ENCODE measurements at regions not wholly inside any gene's neighbourhood (a gene's known extent, or its start where the extent isn't known, plus 50 kb on each side); places are given as distances from the start of the nearest gene placed in this dataset.

- in situ Hi-C loops (cut with MboI; ENCODE audit: low sequenced_read_pairs) (loop anchor here (25.0 kb wide), 1 partner anchor 730 kb away; the partner anchor contains the start of gene NR4A2), dilution Hi-C loops (cut with HindIII; ENCODE audit: low sequenced_read_pairs, unreplicated experiment) (no loop called here), intact Hi-C loops (cut with micrococcal nuclease) (no loop called here)
- no peak overlapping the region for H3K23ac ChIP-seq (ENCODE audit: low read depth, low read length)
- no peaks in the 10 kb centered on the region for H4K20me1 ChIP-seq (ENCODE audit: insufficient read depth, low read length)
- no peak overlapping the region for H3K4ac ChIP-seq (ENCODE audit: low read depth, low read length)
- H2AK9ac ChIP-seq (replicated peaks; ENCODE audit: low read depth, low read length, poor library complexity): no peak overlapping the region
- H2BK5ac ChIP-seq (ENCODE audit: low read depth, low read length, poor library complexity, severe bottlenecking): no peak overlapping the region
- no peak overlapping the region for H2BK20ac ChIP-seq (ENCODE audit: low read depth, low read length)
- no peak overlapping the region for H2BK120ac ChIP-seq (ENCODE audit: low read depth, low read length)
- no peaks in the 10 kb centered on the region for H3K9me1 ChIP-seq (ENCODE audit: insufficient read depth, low read length)
- no peak overlapping the region for H3K18ac ChIP-seq (ENCODE audit: low read depth, low read length)
- ChIA-PET POLR2A (ENCODE audit: unreplicated experiment) (no interaction called here), CTCF (no interaction called here)
- H3K4me1 ChIP-seq (ENCODE audit: control insufficient read depth, insufficient read depth, low read length): no peaks in the 10 kb centered on the region; the same call in 1 of the 2 replicates
- no peak overlapping the region for H3K4me2 ChIP-seq (ENCODE audit: low read depth, low read length)
- H3K14ac ChIP-seq (replicated peaks; ENCODE audit: low read depth, low read length): no peak overlapping the region
- H3K9ac ChIP-seq (ENCODE audit: low read depth, low read length): no peak overlapping the region
- no peak overlapping the region for H4K5ac ChIP-seq (ENCODE audit: low read depth, low read length)
- H3K27me3 ChIP-seq (ENCODE audit: control insufficient read depth, insufficient read depth, low read length): no peaks in the 10 kb centered on the region
- H3K4me3 ChIP-seq (ENCODE audit: insufficient read depth, low read depth, low read length): no peak overlapping the region
- no peak overlapping the region for H2AK5ac ChIP-seq (ENCODE audit: low read depth, low read length)
- H3K9me3 ChIP-seq (ENCODE audit: control insufficient read depth, insufficient read depth, low read length): no peaks in the 10 kb centered on the region
- H2BK15ac ChIP-seq (ENCODE audit: low read depth, low read length): no peak overlapping the region
- no TSS peak for BruUV-seq (replicated peaks)
- no peak overlapping the region for H3K27ac ChIP-seq (ENCODE audit: insufficient read depth, low read length)
- no peak for DNase-seq
- no peak overlapping the region for H4K91ac ChIP-seq (ENCODE audit: insufficient read depth, low read depth, low read length)
- H3K36me3 ChIP-seq (ENCODE audit: control insufficient read depth, insufficient read depth, low read length): no peaks in the 10 kb centered on the region
- TF ChIP-seq RCOR1 (IDR thresholded peaks at IDR 0.05; ENCODE audit: insufficient replicate concordance, low read length) (no peak), MAZ (IDR thresholded peaks at IDR 0.05; ENCODE audit: borderline replicate concordance, low read depth, low read length) (no peak), POLR2A (IDR thresholded peaks at IDR 0.05; ENCODE audit: low read depth, low read length) (no peak), CEBPB (IDR thresholded peaks at IDR 0.05; ENCODE audit: low read depth, low read length) (no peak)
- no peaks in the 10 kb centered on the region for H3K79me1 ChIP-seq (ENCODE audit: low read depth in 1 of 2, low read length in 2 of 2)
- ATAC-seq (ENCODE audit: low read depth): no peak
- WGBS, 2 experiments (ENCODE audit: extremely low coverage in 2 of 2, insufficient read length in 1 of 2): no CpG with 5 or more reads among the region's 2 CpGs
- H4K8ac ChIP-seq (ENCODE audit: low read depth in 2 of 2, low read length in 2 of 2): no peak overlapping the region
- no peak overlapping the region for H3K56ac ChIP-seq (ENCODE audit: extremely low read depth, insufficient read depth, low read length)
- H2AFZ ChIP-seq (replicated peaks; ENCODE audit: low read length, poor library complexity): no peak overlapping the region
These were observed 189.9 kb upstream of the GALNT5 start for GRCh38 chr2:157067562-157067961.

Measured in IMR-90 (cell line).